ENCODE measurements at regions not wholly inside any gene's neighbourhood (a gene's known extent, or its start where the extent isn't known, plus 50 kb on each side); places are given as distances from the start of the nearest gene placed in this dataset.

DNA sequence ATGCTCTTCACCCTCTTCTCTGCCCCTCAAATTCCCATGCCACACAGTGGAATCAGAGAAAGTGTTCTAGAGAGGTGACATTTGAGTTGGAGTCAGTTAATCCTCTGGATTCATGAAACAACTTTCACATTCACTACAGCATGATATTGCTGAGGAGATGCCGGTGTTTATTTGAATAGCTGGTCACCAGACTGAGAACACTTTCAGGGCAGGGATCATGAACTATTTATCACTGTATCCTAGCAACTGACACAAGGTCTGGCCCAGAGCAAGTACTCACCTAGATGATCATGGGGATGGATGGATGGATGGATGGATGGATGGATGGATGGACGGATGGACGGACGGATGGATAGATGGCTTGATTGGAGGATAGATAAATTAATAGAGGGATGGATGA is 116.7 kb upstream of the ZMIZ1 start:
- ATAC-seq (ENCODE audit: low FRiP score in 2 of 2) = no peak
- 80 to 82% methylated on average over 4 of the region's 4 CpGs for WGBS, 2 donors
- H3K27ac ChIP-seq = no peak overlapping the region
- H3K4me3 ChIP-seq = no peak overlapping the region
- H3K9me3 ChIP-seq = no peaks in the 10 kb centered on the region
- peaks cover 0 to 14% (median 6%) of the 10 kb centered on the region in 4 donors for H3K4me1 ChIP-seq
- TF ChIP-seq CTCF (IDR thresholded peaks at IDR 0.05) (no peak), POLR2A (IDR thresholded peaks at IDR 0.05) (no peak), POLR2AphosphoS5 (IDR thresholded peaks at IDR 0.05) (no peak)
- H3K27me3 ChIP-seq = no peaks in the 10 kb centered on the region
- no peaks in the 10 kb centered on the region for H3K36me3 ChIP-seq
- DNase-seq = no peak

DNA sequence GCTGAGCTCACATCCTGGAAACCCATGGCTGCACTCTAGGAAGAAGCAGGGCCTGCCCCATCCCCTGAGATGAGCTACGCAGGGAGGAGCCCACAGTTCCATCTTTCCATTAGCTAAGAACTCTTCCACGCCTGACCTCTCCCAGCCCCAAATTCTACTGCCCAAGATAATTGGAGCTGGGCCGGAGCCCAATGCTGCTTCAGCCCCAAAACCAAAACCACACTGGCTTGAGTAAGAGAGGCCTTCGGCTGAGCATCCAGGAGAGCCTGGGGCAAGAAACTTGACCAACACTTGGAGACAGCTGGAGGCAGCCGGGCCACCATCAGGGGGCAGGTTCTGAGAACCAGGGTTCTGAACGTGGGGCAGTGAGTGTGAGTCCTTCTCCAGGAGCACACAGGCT is 116.1 kb upstream of the ZMIZ1 start:
- no peaks in the 10 kb centered on the region for H3K9me3 ChIP-seq
- no peak overlapping the region for H3K4me3 ChIP-seq
- no peaks in the 10 kb centered on the region for H3K36me3 ChIP-seq
- peak overlapping the region in 3 of 4 donors; percentile 41 to 69 (median 49) for H3K27ac ChIP-seq
- ATAC-seq (ENCODE audit: low FRiP score in 2 of 2) = peak in 1 of 2 donors; percentile 89
- TF ChIP-seq POLR2A (IDR thresholded peaks at IDR 0.05) = no peak
- no peak for TF ChIP-seq EP300 (IDR thresholded peaks at IDR 0.05)
- no peak for TF ChIP-seq CTCF (IDR thresholded peaks at IDR 0.05)
- TF ChIP-seq POLR2AphosphoS5 (IDR thresholded peaks at IDR 0.05) = no peak
- 47 to 93% methylated on average over 3 to 6 of the region's 6 CpGs for WGBS, 2 donors
- DNase-seq = no peak
- peaks cover 0 to 14% (median 6%) of the 10 kb centered on the region in 4 donors for H3K4me1 ChIP-seq
- no peaks in the 10 kb centered on the region for H3K27me3 ChIP-seq

GRCh38 chr10:78953113-78953798 is 115.5 kb upstream of the ZMIZ1 start:
- H3K36me3 ChIP-seq = no peaks in the 10 kb centered on the region
- peak in 1 of 2 donors; percentile 64 for ATAC-seq (ENCODE audit: low FRiP score in 2 of 2)
- TF ChIP-seq POLR2AphosphoS5 (IDR thresholded peaks at IDR 0.05) = no peak
- 25 to 34% methylated on average over 7 to 11 of the region's 11 CpGs for WGBS, 2 donors
- peak overlapping the region in 3 of 4 donors; percentile 41 to 69 (median 49) for H3K27ac ChIP-seq
- H3K27me3 ChIP-seq = no peaks in the 10 kb centered on the region
- DNase-seq = no peak
- peaks cover 0 to 14% (median 6%) of the 10 kb centered on the region in 4 donors for H3K4me1 ChIP-seq
- H3K4me3 ChIP-seq = no peak overlapping the region
- no peaks in the 10 kb centered on the region for H3K9me3 ChIP-seq

- Histone ChIP-seq H3K27ac (no peak overlapping the region), H3K4me1 (peaks cover 0 to 14% (median 6%) of the 10 kb centered on the region in 4 donors), H3K9me3 (no peaks in the 10 kb centered on the region), H3K27me3 (no peaks in the 10 kb centered on the region), H3K4me3 (no peak overlapping the region), H3K36me3 (no peaks in the 10 kb centered on the region)
- ATAC-seq (ENCODE audit: low FRiP score in 2 of 2) (no peak), DNase-seq (no peak)
- TF ChIP-seq POLR2A (IDR thresholded peaks at IDR 0.05) = no peak
- no peak for TF ChIP-seq EP300 (IDR thresholded peaks at IDR 0.05)
- no peak for TF ChIP-seq POLR2AphosphoS5 (IDR thresholded peaks at IDR 0.05)
- WGBS, 2 donors = 95% methylated on average over 7 of the region's 7 CpGs
Observed at GRCh38 chr10:78953799-78954297, 114.9 kb upstream of the ZMIZ1 start.

DNA sequence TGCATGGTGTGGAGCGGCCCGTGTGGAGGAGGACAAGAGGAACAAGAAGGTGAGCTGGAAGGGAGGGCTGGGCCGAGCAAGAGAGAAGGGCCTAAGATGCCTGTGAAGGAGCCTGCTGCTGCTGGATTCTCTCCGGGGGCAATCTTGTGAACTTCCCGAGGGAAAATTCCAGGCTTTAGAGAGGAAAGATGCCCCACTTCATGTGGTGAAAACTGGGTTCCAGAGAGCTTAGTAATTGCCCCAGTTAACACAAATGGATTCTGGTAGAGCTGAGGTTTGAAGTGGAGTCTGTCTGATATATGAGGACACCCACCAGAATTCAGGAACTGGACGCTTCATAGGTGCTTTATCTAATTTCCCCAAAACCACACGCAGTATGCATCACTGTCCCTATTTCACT is 114.1 kb upstream of the ZMIZ1 start:
- H3K36me3 ChIP-seq = no peaks in the 10 kb centered on the region
- DNase-seq (no peak), ATAC-seq (ENCODE audit: low FRiP score in 2 of 2) (no peak)
- no peaks in the 10 kb centered on the region for H3K9me3 ChIP-seq
- H3K4me1 ChIP-seq = peaks cover under 1 to 14% (median 6%) of the 10 kb centered on the region in 4 donors
- H3K27me3 ChIP-seq = no peaks in the 10 kb centered on the region
- WGBS, 2 donors = 92 to 93% methylated on average over 5 to 7 of the region's 7 CpGs
- TF ChIP-seq CTCF (IDR thresholded peaks at IDR 0.05) (no peak), EP300 (IDR thresholded peaks at IDR 0.05) (no peak), POLR2AphosphoS5 (IDR thresholded peaks at IDR 0.05) (no peak), POLR2A (IDR thresholded peaks at IDR 0.05) (no peak)
- H3K27ac ChIP-seq = no peak overlapping the region
- no peak overlapping the region for H3K4me3 ChIP-seq

- TF ChIP-seq CTCF (IDR thresholded peaks at IDR 0.05) = no peak
- TF ChIP-seq EP300 (IDR thresholded peaks at IDR 0.05) = no peak
- TF ChIP-seq POLR2AphosphoS5 (IDR thresholded peaks at IDR 0.05) = no peak
- no peak for TF ChIP-seq POLR2A (IDR thresholded peaks at IDR 0.05)
- peaks cover 6 to 18% (median 9%) of the 10 kb centered on the region in 4 donors for H3K4me1 ChIP-seq
- no peaks in the 10 kb centered on the region for H3K36me3 ChIP-seq
- WGBS, 2 donors = 71 to 97% methylated on average over 1 to 3 of the region's 3 CpGs
- no peak for DNase-seq
- no peak for ATAC-seq (ENCODE audit: low FRiP score in 2 of 2)
- H3K27ac ChIP-seq = no peak overlapping the region
- H3K27me3 ChIP-seq = no peaks in the 10 kb centered on the region
- no peak overlapping the region for H3K4me3 ChIP-seq
- H3K9me3 ChIP-seq = no peaks in the 10 kb centered on the region
Observed at GRCh38 chr10:78955206-78955605, 113.6 kb upstream of the ZMIZ1 start.
